Spleen (tissue), 11 donors: ENCODE measurements at regions not wholly inside any gene's neighbourhood (a gene's known extent, or its start where the extent isn't known, plus 50 kb on each side); places are given as distances from the start of the nearest gene placed in this dataset.

Experiments
- DNase-seq: peaks from one replicate; pipeline ENCODE4 v3.0.0-alpha.2; 2020
- H3K27ac ChIP-seq, 8 donors: fragments of 200-600 bp; sonication (generic) in 7 of 8; 1 replicate in 4 of 8; 2 replicates in 4 of 8; pipeline versions ENCODE4 v1.5.0 to v1.8.0; 2016 to 2021; ENCODE audit warnings: inconsistent platforms in 4 of 8, mild to moderate bottlenecking in 4 of 8, moderate library complexity in 1 of 8
- H3K27me3 ChIP-seq, 7 donors: fragments of 200-600 bp; sonication (generic) in 6 of 7; replicated peaks in 1 of 7; 1 replicate in 4 of 7; 2 replicates in 3 of 7; pipeline versions ENCODE4 v1.5.0 to v1.8.0; 2016 to 2021; ENCODE audit warnings: inconsistent platforms in 3 of 7, mild to moderate bottlenecking in 1 of 7
- H3K36me3 ChIP-seq, 6 donors: fragments of 200-600 bp; sonication (generic) in 5 of 6; 1 replicate in 4 of 6; 2 replicates in 2 of 6; pipeline versions ENCODE4 v1.5.0 to v1.8.0; 2016 to 2021; ENCODE audit warnings: inconsistent platforms in 2 of 6
- H3K4me1 ChIP-seq, 6 donors: fragments of 200-600 bp; sonication (generic) in 5 of 6; 1 replicate in 3 of 6; 2 replicates in 3 of 6; pipeline versions ENCODE4 v1.5.0 to v1.8.0; 2016 to 2021; ENCODE audit warnings: inconsistent platforms in 3 of 6
- H3K4me3 ChIP-seq, 8 donors: fragments of 200-600 bp; sonication (generic) in 7 of 8; 1 replicate in 4 of 8; 2 replicates in 4 of 8; pipeline versions ENCODE4 v1.5.0 to v1.8.0; 2016 to 2021; ENCODE audit warnings: inconsistent platforms in 4 of 8, mild to moderate bottlenecking in 4 of 8, moderate library complexity in 2 of 8
- H3K9me3 ChIP-seq, 8 donors: fragments of 200-600 bp; sonication (generic) in 7 of 8; 1 replicate in 4 of 8; 2 replicates in 4 of 8; pipeline versions ENCODE4 v1.5.0 to v1.8.0; 2016 to 2021; ENCODE audit warnings: inconsistent platforms in 4 of 8
- CTCF ChIP-seq, 11 experiments: fragments of 200-600 bp in 7 of 11; fragments of 450-650 bp in 4 of 11; sonication (generic) in 4 of 11; IDR thresholded peaks in 8 of 11; conservative IDR thresholded peaks in 3 of 11; 1 replicate in 7 of 11; 2 replicates in 4 of 11; pipeline versions ENCODE4 v1.4.0 to v1.8.0; 2016 to 2021; ENCODE audit warnings: antibody characterized with exemption in 11 of 11, inconsistent platforms in 4 of 11, mild to moderate bottlenecking in 1 of 11
- POLR2A ChIP-seq, 3 donors: fragments of 450-650 bp; IDR thresholded peaks; one replicate each; pipeline ENCODE4 v1.5.1; 2017; ENCODE audit warnings: antibody characterized with exemption in 3 of 3, mild to moderate bottlenecking in 1 of 3
- POLR2AphosphoS5 ChIP-seq, 3 donors: sonication (generic); formaldehyde crosslinking; IDR thresholded peaks; one replicate each; pipeline ENCODE4 v1.5.1; 2017; ENCODE audit warnings: antibody characterized with exemption in 3 of 3
- WGBS, 5 donors: extraction: QIAGEN DNeasy Blood & Tissue Kit in 3 of 5; methylation state at CpG; one replicate each; pipeline versions ENCODE4 v1.1.5 to v1.1.7; 2013 to 2018; 5-methylcytosine and 5-hydroxymethylcytosine counted together
- intact Hi-C: fragments of 100-400 bp; cut with DNase I; formaldehyde crosslinking; loops from one replicate; pipeline ENCODE4 v1.15.0; 2023; ENCODE audit warnings: low total_unique reads
- donor health status: healthy with polysubstance abuse.
- donor health status: DM: no; HTN: no; CAD: no; lungs with moderate emphysema.
- donor health status: DM: no; HTN: no; CAD: no.
- donor health status: Bipolar disorder and iron deficiency.
- donor health status: healthy.
- donor health status: DM: no; HTN: no; CAD: no.
- donor health status: DM: yes; HTN: yes; CAD: no.

- WGBS, 5 donors: 62 to 88% (median 71%) methylated on average over 4 of the region's 4 CpGs
- DNase-seq: no peak
- Histone ChIP-seq H3K9me3 (peaks cover 0 to 28% (median 13%) of the 10 kb centered on the region in 8 donors), H3K4me3 (no peak overlapping the region), H3K4me1 (no peaks in the 10 kb centered on the region), H3K36me3 (no peaks in the 10 kb centered on the region), H3K27me3 (no peaks in the 10 kb centered on the region), H3K27ac (no peak overlapping the region)
- no peak for TF ChIP-seq POLR2AphosphoS5 (IDR thresholded peaks at IDR 0.05)
- TF ChIP-seq POLR2A (IDR thresholded peaks at IDR 0.05): no peak
- no peak for TF ChIP-seq CTCF (IDR thresholded peaks at IDR 0.05 in 8 of 11, conservative IDR thresholded peaks at IDR 0.05 in 3 of 11)
- intact Hi-C loops: no loop called here
These were observed 1918.5 kb upstream of the FLRT2 start for GRCh38 chr14:83611491-83611890.

- TF ChIP-seq CTCF (IDR thresholded peaks at IDR 0.05 in 8 of 11, conservative IDR thresholded peaks at IDR 0.05 in 3 of 11) (no peak), POLR2A (IDR thresholded peaks at IDR 0.05) (no peak), POLR2AphosphoS5 (IDR thresholded peaks at IDR 0.05) (no peak)
- no peak for DNase-seq
- intact Hi-C loops: no loop called here
- no peaks in the 10 kb centered on the region for H3K4me1 ChIP-seq
- H3K4me3 ChIP-seq: no peak overlapping the region
- H3K9me3 ChIP-seq: peaks cover 0 to 26% (median 12%) of the 10 kb centered on the region in 8 donors
- H3K27me3 ChIP-seq: no peaks in the 10 kb centered on the region
- H3K27ac ChIP-seq: no peak overlapping the region
- no peaks in the 10 kb centered on the region for H3K36me3 ChIP-seq
These were observed 1918.0 kb upstream of the FLRT2 start for GRCh38 chr14:83611906-83612390.

- H3K4me3 ChIP-seq: no peak overlapping the region
- H3K27me3 ChIP-seq: no peaks in the 10 kb centered on the region
- H3K27ac ChIP-seq: no peak overlapping the region
- H3K4me1 ChIP-seq: no peaks in the 10 kb centered on the region
- no peaks in the 10 kb centered on the region for H3K36me3 ChIP-seq
- H3K9me3 ChIP-seq: peaks cover 0 to 20% (median 3%) of the 10 kb centered on the region in 8 donors
- TF ChIP-seq CTCF (IDR thresholded peaks at IDR 0.05 in 8 of 11, conservative IDR thresholded peaks at IDR 0.05 in 3 of 11): no peak
- TF ChIP-seq POLR2A (IDR thresholded peaks at IDR 0.05): no peak
- no peak for TF ChIP-seq POLR2AphosphoS5 (IDR thresholded peaks at IDR 0.05)
- no peak for DNase-seq
- intact Hi-C loops: no loop called here
- WGBS, 5 donors: 62 to 74% (median 66%) methylated on average over 5 of the region's 5 CpGs
These were observed 1915.0 kb upstream of the FLRT2 start for GRCh38 chr14:83614956-83615355.

- Histone ChIP-seq H3K4me3 (no peak overlapping the region), H3K27me3 (no peaks in the 10 kb centered on the region), H3K9me3 (peaks cover 0 to 33% (median 8%) of the 10 kb centered on the region in 8 donors), H3K36me3 (no peaks in the 10 kb centered on the region), H3K4me1 (no peaks in the 10 kb centered on the region), H3K27ac (no peak overlapping the region)
- WGBS, 5 donors: 55 to 75% (median 71%) methylated on average over 1 of the region's 1 CpG
- no peak for TF ChIP-seq POLR2AphosphoS5 (IDR thresholded peaks at IDR 0.05)
- no peak for TF ChIP-seq POLR2A (IDR thresholded peaks at IDR 0.05)
- TF ChIP-seq CTCF (IDR thresholded peaks at IDR 0.05 in 8 of 11, conservative IDR thresholded peaks at IDR 0.05 in 3 of 11): no peak
- no peak for DNase-seq
- intact Hi-C loops: no loop called here
These were observed 1905.4 kb upstream of the FLRT2 start for GRCh38 chr14:83624541-83624940.
